ENCODE measurements at regions not wholly inside any gene's neighbourhood (a gene's known extent, or its start where the extent isn't known, plus 50 kb on each side); places are given as distances from the start of the nearest gene placed in this dataset.

DNA sequence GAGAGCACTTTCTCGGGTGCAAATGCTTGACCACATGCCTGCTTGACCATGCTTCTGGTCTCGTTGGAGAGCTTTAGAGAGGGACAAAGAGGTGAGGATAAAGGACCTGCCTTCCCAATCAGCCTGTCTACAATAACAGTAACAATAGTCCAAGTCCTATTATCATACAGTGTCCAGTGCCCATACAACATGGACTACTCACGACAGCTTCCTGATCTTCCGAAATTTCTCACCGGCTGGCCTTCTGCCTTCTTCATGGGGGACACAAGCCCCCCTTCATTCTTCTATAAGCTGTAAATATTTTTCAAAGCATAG is 329.0 kb downstream of the PAX3 start:
- no peak for TF ChIP-seq FOXA1 (IDR thresholded peaks at IDR 0.05)
- TF ChIP-seq FOXM1 (IDR thresholded peaks at IDR 0.05; ENCODE audit: borderline replicate concordance) = no peak
- TF ChIP-seq HDGF (IDR thresholded peaks at IDR 0.05; ENCODE audit: borderline replicate concordance) = no peak
- no peak for TF ChIP-seq ZNF384 (IDR thresholded peaks at IDR 0.05)
